Colonic mucosa (tissue), 4 donors: ENCODE measurements at regions not wholly inside any gene's neighbourhood (a gene's known extent, or its start where the extent isn't known, plus 50 kb on each side); places are given as distances from the start of the nearest gene placed in this dataset.

Source experiments
- DNase-seq: peaks from one replicate; pipeline ENCODE4 v3.0.0-alpha.2; 2020
- H3K27ac ChIP-seq: fragments of 200-600 bp; one replicate; pipeline ENCODE4 v1.8.0; 2021
- H3K27me3 ChIP-seq: fragments of 200-600 bp; one replicate; pipeline ENCODE4 v1.8.0; 2021
- H3K36me3 ChIP-seq: fragments of 200-600 bp; one replicate; pipeline ENCODE4 v1.8.0; 2021
- H3K4me1 ChIP-seq: fragments of 200-600 bp; one replicate; pipeline ENCODE4 v1.8.0; 2021; ENCODE audit warnings: mild to moderate bottlenecking
- H3K4me3 ChIP-seq: fragments of 200-600 bp; one replicate; pipeline ENCODE4 v1.8.0; 2021
- H3K9ac ChIP-seq, 2 donors: one replicate each; pipeline ENCODE4 v1.7.0; 2013; ENCODE audit warnings: control low read depth in 2 of 2, low read depth in 2 of 2, low read length in 2 of 2
- H3K9me3 ChIP-seq: fragments of 200-600 bp; one replicate; pipeline ENCODE4 v1.8.0; 2021
- intact Hi-C: fragments of 100-400 bp; cut with DNase I; formaldehyde crosslinking; loops from one replicate; pipeline ENCODE4 v1.14.1; 2022
- TF ChIP-seq, protein P1 (sequence below): fragments of 200-600 bp; IDR thresholded peaks from one replicate; pipeline ENCODE4 v1.8.0; 2022; ENCODE audit warnings: antibody characterized with exemption, mild to moderate bottlenecking
- donor health status: healthy.
- donor health status: DM: no; HTN: no; CAD: no.
- donor health status: DM: no; HTN: no; CAD: no.

DNA sequence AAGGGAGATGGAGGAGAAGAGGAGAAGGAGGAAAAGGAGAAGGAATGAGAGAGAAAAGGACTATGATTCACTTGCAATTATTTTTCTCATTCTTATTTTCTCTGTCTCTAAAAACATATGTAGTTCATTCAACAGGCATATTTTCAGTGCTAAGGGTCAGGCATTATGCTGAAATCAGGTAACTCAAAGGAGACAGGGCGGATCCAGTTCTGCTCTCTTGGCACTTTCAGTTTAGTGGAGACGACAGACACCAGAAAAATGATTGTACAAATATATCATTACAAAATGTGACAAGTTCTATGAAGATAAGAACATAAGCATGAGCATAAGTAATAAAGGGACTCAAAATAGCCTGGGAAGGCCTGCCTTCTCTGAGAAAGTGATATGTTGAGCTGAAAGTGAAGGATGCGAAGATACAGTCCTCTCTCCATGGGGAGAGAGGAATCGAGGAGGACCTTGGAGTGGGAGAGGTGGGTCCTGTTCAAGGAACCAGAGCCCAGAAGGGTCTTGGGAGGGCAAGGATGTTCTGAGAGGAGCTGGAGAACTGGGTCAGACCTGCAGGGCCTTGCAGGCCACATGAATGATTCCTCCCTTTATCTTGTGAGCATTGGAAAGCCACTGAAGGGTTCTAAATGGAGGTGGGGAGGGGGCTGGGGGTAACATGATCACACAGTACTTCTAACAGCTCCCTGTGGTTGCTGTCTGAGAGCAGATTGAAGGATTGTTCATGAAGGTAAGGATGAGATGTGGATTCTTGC, 58.6 kb upstream of the TMEM17 start:
- TF ChIP-seq, protein P1, sequence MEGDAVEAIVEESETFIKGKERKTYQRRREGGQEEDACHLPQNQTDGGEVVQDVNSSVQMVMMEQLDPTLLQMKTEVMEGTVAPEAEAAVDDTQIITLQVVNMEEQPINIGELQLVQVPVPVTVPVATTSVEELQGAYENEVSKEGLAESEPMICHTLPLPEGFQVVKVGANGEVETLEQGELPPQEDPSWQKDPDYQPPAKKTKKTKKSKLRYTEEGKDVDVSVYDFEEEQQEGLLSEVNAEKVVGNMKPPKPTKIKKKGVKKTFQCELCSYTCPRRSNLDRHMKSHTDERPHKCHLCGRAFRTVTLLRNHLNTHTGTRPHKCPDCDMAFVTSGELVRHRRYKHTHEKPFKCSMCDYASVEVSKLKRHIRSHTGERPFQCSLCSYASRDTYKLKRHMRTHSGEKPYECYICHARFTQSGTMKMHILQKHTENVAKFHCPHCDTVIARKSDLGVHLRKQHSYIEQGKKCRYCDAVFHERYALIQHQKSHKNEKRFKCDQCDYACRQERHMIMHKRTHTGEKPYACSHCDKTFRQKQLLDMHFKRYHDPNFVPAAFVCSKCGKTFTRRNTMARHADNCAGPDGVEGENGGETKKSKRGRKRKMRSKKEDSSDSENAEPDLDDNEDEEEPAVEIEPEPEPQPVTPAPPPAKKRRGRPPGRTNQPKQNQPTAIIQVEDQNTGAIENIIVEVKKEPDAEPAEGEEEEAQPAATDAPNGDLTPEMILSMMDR, result no peak
- Histone ChIP-seq H3K4me3 (no peak overlapping the region), H3K27ac (no peak overlapping the region), H3K36me3 (no peaks in the 10 kb centered on the region), H3K4me1 (no peaks in the 10 kb centered on the region), H3K9me3 (no peaks in the 10 kb centered on the region), H3K9ac (no peak overlapping the region), H3K27me3 (no peaks in the 10 kb centered on the region)
- intact Hi-C loops, result no loop called here
- DNase-seq, result no peak

GRCh38 chr2:62561586-62561985, 55.6 kb upstream of the TMEM17 start:
- Histone ChIP-seq H3K9me3 (no peaks in the 10 kb centered on the region), H3K27ac (no peak overlapping the region), H3K4me3 (no peak overlapping the region), H3K4me1 (no peaks in the 10 kb centered on the region), H3K27me3 (no peaks in the 10 kb centered on the region), H3K9ac (no peak overlapping the region), H3K36me3 (no peaks in the 10 kb centered on the region)
- no peak for DNase-seq
- intact Hi-C loops, result no loop called here
- TF ChIP-seq, protein P1, result no peak

DNA sequence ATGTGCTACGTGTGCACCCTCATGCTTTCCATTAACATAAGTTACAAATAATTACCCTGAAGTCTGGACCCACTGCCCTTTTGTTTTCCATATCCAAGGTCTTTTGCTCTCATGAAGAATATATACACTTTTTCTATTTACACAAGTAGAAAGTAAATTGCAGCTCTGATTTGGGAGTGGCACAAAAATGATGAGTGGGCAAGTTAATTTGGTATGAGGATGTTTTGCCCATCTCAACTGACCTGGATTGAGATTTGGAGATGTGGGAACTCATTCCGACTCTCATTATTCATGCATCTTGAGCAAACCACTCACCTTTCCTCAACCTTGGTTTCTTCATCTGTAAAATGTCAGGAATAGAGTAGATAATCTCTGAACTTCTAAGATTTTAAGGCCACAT, 53.6 kb upstream of the TMEM17 start:
- Histone ChIP-seq H3K27ac (no peak overlapping the region), H3K9me3 (no peaks in the 10 kb centered on the region), H3K4me1 (no peaks in the 10 kb centered on the region), H3K27me3 (no peaks in the 10 kb centered on the region), H3K9ac (no peak overlapping the region), H3K36me3 (no peaks in the 10 kb centered on the region), H3K4me3 (no peak overlapping the region)
- intact Hi-C loops, result no loop called here
- TF ChIP-seq, protein P1, result no peak
- no peak for DNase-seq

DNA sequence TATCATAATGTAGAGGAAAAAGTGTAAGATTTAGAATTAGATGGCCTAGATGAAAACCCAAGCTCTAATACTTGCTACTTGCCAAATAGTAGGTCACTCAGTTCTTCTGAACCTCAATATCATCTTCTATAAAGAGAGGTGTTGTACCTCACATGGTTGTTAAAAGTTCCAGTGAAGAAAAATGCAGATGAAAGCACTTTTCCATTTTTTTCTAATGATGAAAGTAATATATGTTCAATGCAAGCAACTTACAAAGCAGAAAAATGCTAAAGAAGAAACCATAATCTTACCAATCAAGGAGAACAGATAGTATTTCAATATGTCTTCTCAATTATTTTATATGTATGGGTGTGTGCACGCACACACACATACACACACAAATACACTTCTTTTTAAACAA, 52.7 kb upstream of the TMEM17 start:
- Histone ChIP-seq H3K4me3 (no peak overlapping the region), H3K27me3 (no peaks in the 10 kb centered on the region), H3K36me3 (no peaks in the 10 kb centered on the region), H3K27ac (no peak overlapping the region), H3K4me1 (no peaks in the 10 kb centered on the region), H3K9me3 (no peaks in the 10 kb centered on the region), H3K9ac (no peak overlapping the region)
- TF ChIP-seq, protein P1, result no peak
- DNase-seq, result no peak
- intact Hi-C loops, result no loop called here

GRCh38 chr2:62556086-62556485, 50.1 kb upstream of the TMEM17 start:
- H3K9ac ChIP-seq, result no peak overlapping the region
- no peak overlapping the region for H3K4me3 ChIP-seq
- no peak for DNase-seq
- intact Hi-C loops, result no loop called here
- no peaks in the 10 kb centered on the region for H3K27me3 ChIP-seq
- H3K4me1 ChIP-seq, result no peaks in the 10 kb centered on the region
- H3K27ac ChIP-seq, result no peak overlapping the region
- no peaks in the 10 kb centered on the region for H3K9me3 ChIP-seq
- TF ChIP-seq, protein P1, result no peak
- H3K36me3 ChIP-seq, result no peaks in the 10 kb centered on the region
